Keratinocyte (primary cell): ENCODE measurements at regions not wholly inside any gene's neighbourhood (a gene's known extent, or its start where the extent isn't known, plus 50 kb on each side); places are given as distances from the start of the nearest gene placed in this dataset.

Source experiments
- DNase-seq: peaks from one replicate; pipeline ENCODE4 v3.0.0-alpha.2; 2011; ENCODE audit warnings: low read depth, missing footprints, low spot score
- FAIRE-seq: peaks from 2 replicates; lab custom pipeline; 2011; peaks lifted over from hg19 to GRCh38; lab: Jason Lieb, UNC
- H2AFZ ChIP-seq: 2 replicates; pipeline ENCODE4 v1.6.0; 2012; ENCODE audit warnings: low read length, control low read depth, inconsistent platforms; ENCODE audit not compliant: control insufficient read depth
- H3K27ac ChIP-seq: 2 replicates; pipeline ENCODE4 v1.5.1; 2011; ENCODE audit warnings: low read length; ENCODE audit not compliant: control insufficient read depth, insufficient read depth
- H3K27me3 ChIP-seq: 3 replicates; pipeline ENCODE4 v1.6.0; 2011; ENCODE audit warnings: low read length; ENCODE audit not compliant: control insufficient read depth, insufficient read depth; ENCODE audit errors: extremely low read depth
- H3K36me3 ChIP-seq, 2 experiments: 2 replicates in 1 of 2; 3 replicates in 1 of 2; pipeline ENCODE4 v1.5.1; 2011; ENCODE audit warnings: low read length in 2 of 2, mild to moderate bottlenecking in 1 of 2; ENCODE audit not compliant: control insufficient read depth in 2 of 2, insufficient read depth in 2 of 2; ENCODE audit errors: extremely low read depth in 1 of 2
- H3K4me1 ChIP-seq: 3 replicates; pipeline ENCODE4 v1.5.1; 2011; ENCODE audit warnings: low read length; ENCODE audit not compliant: control insufficient read depth, insufficient read depth; ENCODE audit errors: extremely low read depth
- H3K4me2 ChIP-seq: 3 replicates; pipeline ENCODE4 v1.6.0; 2011; ENCODE audit warnings: low read depth, low read length; ENCODE audit not compliant: control insufficient read depth, insufficient read depth; ENCODE audit errors: extremely low read depth
- H3K4me3 ChIP-seq, 3 experiments: fragments of 200-600 bp in 1 of 3; sonication (generic) in 1 of 3; 2 replicates in 2 of 3; 3 replicates in 1 of 3; pipeline ENCODE4 v1.5.1; 2011 to 2016; ENCODE audit warnings: low read length in 3 of 3, mild to moderate bottlenecking in 3 of 3, control low read depth in 2 of 3, inconsistent platforms in 1 of 3, low read depth in 1 of 3, mixed read lengths in 1 of 3, mixed run types in 1 of 3, moderate library complexity in 1 of 3; ENCODE audit not compliant: control insufficient read depth in 2 of 3, insufficient read depth in 2 of 3; ENCODE audit errors: extremely low read depth in 1 of 3
- H3K79me2 ChIP-seq: 2 replicates; pipeline ENCODE4 v1.6.0; 2012; ENCODE audit warnings: low read length; ENCODE audit not compliant: control insufficient read depth, insufficient read depth
- H3K9ac ChIP-seq: 3 replicates; pipeline ENCODE4 v1.6.0; 2011; ENCODE audit warnings: low read length; ENCODE audit not compliant: control insufficient read depth, insufficient read depth; ENCODE audit errors: extremely low read depth
- H3K9me1 ChIP-seq: 3 replicates; pipeline ENCODE4 v1.6.0; 2011; ENCODE audit warnings: low read length; ENCODE audit not compliant: control insufficient read depth, insufficient read depth; ENCODE audit errors: extremely low read depth
- H3K9me3 ChIP-seq: 2 replicates; pipeline ENCODE4 v1.5.1; 2012; ENCODE audit warnings: low read depth, low read length; ENCODE audit not compliant: control insufficient read depth
- H4K20me1 ChIP-seq: 3 replicates; pipeline ENCODE4 v1.6.0; 2011; ENCODE audit warnings: low read length; ENCODE audit not compliant: control insufficient read depth, insufficient read depth; ENCODE audit errors: extremely low read depth
- CTCF ChIP-seq, 3 experiments: IDR thresholded peaks in 1 of 3; conservative IDR thresholded peaks in 1 of 3; optimal IDR thresholded peaks in 1 of 3; 2 replicates in 2 of 3; 3 replicates in 1 of 3; pipeline versions ENCODE3 to v1.5.1; 2011; ENCODE audit warnings: low read length in 3 of 3, mild to moderate bottlenecking in 3 of 3, moderate library complexity in 2 of 3, control low read depth in 1 of 3, inconsistent platforms in 1 of 3; ENCODE audit not compliant: insufficient read depth in 2 of 3; ENCODE audit errors: extremely low read depth in 1 of 3
- EZH2 ChIP-seq: IDR thresholded peaks from one replicate; pipeline ENCODE4 v1.6.1; 2012; ENCODE audit warnings: inconsistent platforms, mild to moderate bottlenecking, low read length, moderate library complexity
- dilution Hi-C: fragments of 300-500 bp; cut with MboI; formaldehyde crosslinking; loops from one replicate; pipeline ENCODE4 v1.7.0; 2020; ENCODE audit warnings: low sequenced_read_pairs; ENCODE audit not compliant: extremely low pct_ligation_motif_present

GRCh38 chr16:9402293-9402860 lies 310.9 kb downstream of the HAPSTR1 start:
- Histone ChIP-seq H3K4me3 (no peak overlapping the region), H3K4me1 (no peaks in the 10 kb centered on the region), H3K4me2 (no peak overlapping the region), H2AFZ (no peak overlapping the region), H3K27ac (no peak overlapping the region), H3K79me2 (no peaks in the 10 kb centered on the region), H3K9ac (no peak overlapping the region), H4K20me1 (no peaks in the 10 kb centered on the region), H3K9me3 (peaks cover 9% of the 10 kb centered on the region), H3K9me1 (no peaks in the 10 kb centered on the region), H3K36me3 (no peaks in the 10 kb centered on the region), H3K27me3 (no peaks in the 10 kb centered on the region)
- DNase-seq (no peak), FAIRE-seq (no peak)
- no peak for TF ChIP-seq CTCF (optimal IDR thresholded peaks at IDR 0.05 in 1 of 3, IDR thresholded peaks at IDR 0.05 in 1 of 3, conservative IDR thresholded peaks at IDR 0.05 in 1 of 3; ENCODE audit: extremely low read depth in 1 of 3, insufficient read depth in 2 of 3, low read length in 3 of 3)
- no peak for TF ChIP-seq EZH2
- dilution Hi-C loops: no loop called here

- DNase-seq (no peak), FAIRE-seq (no peak)
- Histone ChIP-seq H3K4me2 (no peak overlapping the region), H3K79me2 (no peaks in the 10 kb centered on the region), H3K27ac (no peak overlapping the region), H2AFZ (no peak overlapping the region), H3K9me1 (no peaks in the 10 kb centered on the region), H3K4me3 (no peak overlapping the region), H3K9ac (no peak overlapping the region), H3K4me1 (no peaks in the 10 kb centered on the region), H3K9me3 (peaks cover 9% of the 10 kb centered on the region), H3K36me3 (no peaks in the 10 kb centered on the region), H4K20me1 (no peaks in the 10 kb centered on the region), H3K27me3 (no peaks in the 10 kb centered on the region)
- TF ChIP-seq EZH2: no peak
- no peak for TF ChIP-seq CTCF (optimal IDR thresholded peaks at IDR 0.05 in 1 of 3, IDR thresholded peaks at IDR 0.05 in 1 of 3, conservative IDR thresholded peaks at IDR 0.05 in 1 of 3; ENCODE audit: extremely low read depth in 1 of 3, insufficient read depth in 2 of 3, low read length in 3 of 3)
- dilution Hi-C loops: no loop called here
These were observed 313.4 kb downstream of the HAPSTR1 start for GRCh38 chr16:9404811-9405210.
